Activated naive CD4-positive, alpha-beta T cell treated with anti-CD3 and anti-CD28 coated beads, Interleukin-2, amount 10 ng/mL, durations not matched to agents 7 days and 5 days (primary cell): ENCODE measurements at regions not wholly inside any gene's neighbourhood (a gene's known extent, or its start where the extent isn't known, plus 50 kb on each side); places are given as distances from the start of the nearest gene placed in this dataset.
"Not testable (repeated sequence)": the region's sequence is repeated elsewhere in the genome, so short reads cannot be mapped to it uniquely, and the experiment has no call there.

Experiments
- CTCF ChIA-PET: fragments of 350-600 bp; sonication (Branson Sonifier 250); formaldehyde crosslinking; loops from one replicate; lab custom pipeline; 2021; ENCODE audit warnings: antibody characterized with exemption; lab: Charles Lee
- DNase-seq: peaks from one replicate; pipeline ENCODE4 v3.0.0-alpha.2; 2020
- H3K27ac Mint-ChIP-seq: one replicate; pipeline ENCODE4 v1.8.0; 2021; ENCODE audit warnings: mild to moderate bottlenecking, moderate library complexity, mixed read lengths
- H3K27me3 Mint-ChIP-seq: one replicate; pipeline ENCODE4 v1.8.0; 2021; ENCODE audit warnings: mild to moderate bottlenecking, mixed read lengths
- H3K36me3 Mint-ChIP-seq: one replicate; pipeline ENCODE4 v1.8.0; 2021; ENCODE audit warnings: mixed read lengths
- H3K4me1 Mint-ChIP-seq: one replicate; pipeline ENCODE4 v1.8.0; 2021; ENCODE audit warnings: mixed read lengths
- H3K4me3 Mint-ChIP-seq: one replicate; pipeline ENCODE4 v1.8.0; 2021; ENCODE audit warnings: mild to moderate bottlenecking, moderate library complexity, mixed read lengths
- H3K9me3 Mint-ChIP-seq: one replicate; pipeline ENCODE4 v1.8.0; 2021; ENCODE audit warnings: mixed read lengths

DNA sequence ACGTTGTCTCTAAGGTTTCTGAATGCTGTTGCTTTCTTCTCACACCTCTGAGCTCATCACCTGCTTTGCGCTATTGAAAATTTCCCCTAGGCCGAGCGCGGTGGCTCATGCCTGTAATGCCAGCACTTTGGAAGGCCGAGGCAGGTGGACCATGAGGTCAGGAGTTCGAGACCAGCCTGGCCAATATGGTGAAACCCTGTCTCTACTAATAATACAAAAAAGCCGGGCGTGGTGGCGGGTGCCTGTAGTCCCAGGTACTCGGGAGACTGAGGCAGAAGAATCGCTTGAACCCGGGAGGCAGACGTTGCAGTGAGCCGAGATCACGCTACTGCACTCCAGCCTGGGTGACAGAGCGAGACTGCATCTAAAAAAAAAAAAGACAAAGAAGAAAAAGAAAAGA, 422.0 kb upstream of the DPH6 start:
- H3K27me3 Mint-ChIP-seq, H3K36me3 Mint-ChIP-seq, CTCF ChIA-PET, H3K9me3 Mint-ChIP-seq, H3K4me3 Mint-ChIP-seq, DNase-seq, H3K4me1 Mint-ChIP-seq, H3K27ac Mint-ChIP-seq: not testable (repeated sequence)

GRCh38 chr15:35973029-35973428, 427.1 kb upstream of the DPH6 start:
- H3K36me3 Mint-ChIP-seq = no peaks in the 10 kb centered on the region
- H3K27me3 Mint-ChIP-seq = no peaks in the 10 kb centered on the region
- H3K4me1 Mint-ChIP-seq = no peaks in the 10 kb centered on the region
- no peak overlapping the region for H3K4me3 Mint-ChIP-seq
- H3K9me3 Mint-ChIP-seq = no peaks in the 10 kb centered on the region
- CTCF ChIA-PET = no interaction called here
- H3K27ac Mint-ChIP-seq = no peak overlapping the region
- DNase-seq = no peak

- Mint-ChIP-seq H3K4me3 (no peak overlapping the region), H3K27ac (no peak overlapping the region), H3K27me3 (no peaks in the 10 kb centered on the region), H3K36me3 (no peaks in the 10 kb centered on the region), H3K9me3 (no peaks in the 10 kb centered on the region), H3K4me1 (no peaks in the 10 kb centered on the region)
- CTCF ChIA-PET = no interaction called here
- DNase-seq = no peak
These were observed 428.1 kb upstream of the DPH6 start for GRCh38 chr15:35974052-35974451.

DNA sequence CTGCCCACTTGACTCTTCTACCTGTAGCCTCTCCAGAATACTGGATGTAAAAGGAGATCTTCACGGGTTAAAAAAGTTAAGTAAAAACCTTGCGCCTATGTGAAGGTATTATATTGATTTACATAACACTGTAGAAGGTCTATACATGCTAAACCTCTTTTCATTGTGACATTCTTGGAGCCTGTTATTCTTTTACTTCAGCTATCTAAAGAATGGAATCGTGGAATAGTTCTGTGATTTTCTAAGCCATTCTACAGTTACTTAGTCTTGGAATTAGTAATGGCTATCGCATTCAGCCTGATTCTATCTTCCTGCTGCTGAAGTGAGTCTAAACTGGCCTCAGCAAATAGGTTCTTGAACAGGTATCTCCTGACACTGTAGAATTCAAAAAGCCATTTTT, 430.0 kb upstream of the DPH6 start:
- no peak overlapping the region for H3K27ac Mint-ChIP-seq
- H3K4me3 Mint-ChIP-seq = no peak overlapping the region
- H3K27me3 Mint-ChIP-seq = no peaks in the 10 kb centered on the region
- H3K36me3 Mint-ChIP-seq = no peaks in the 10 kb centered on the region
- no peaks in the 10 kb centered on the region for H3K4me1 Mint-ChIP-seq
- DNase-seq = no peak
- CTCF ChIA-PET = no interaction called here
- H3K9me3 Mint-ChIP-seq = no peaks in the 10 kb centered on the region

GRCh38 chr15:35979608-35980007, 433.6 kb upstream of the DPH6 start:
- CTCF ChIA-PET = no interaction called here
- no peak overlapping the region for H3K4me3 Mint-ChIP-seq

GRCh38 chr15:35980719-35981118, 434.8 kb upstream of the DPH6 start:
- Mint-ChIP-seq H3K27ac (no peak overlapping the region), H3K4me1 (no peaks in the 10 kb centered on the region), H3K4me3 (no peak overlapping the region), H3K36me3 (no peaks in the 10 kb centered on the region), H3K9me3 (no peaks in the 10 kb centered on the region), H3K27me3 (no peaks in the 10 kb centered on the region)
- CTCF ChIA-PET = no interaction called here
- no peak for DNase-seq

More at GRCh38 chr15:35979608-35980007, 433.6 kb upstream of the DPH6 start:
- DNase-seq = no peak
- Mint-ChIP-seq H3K9me3 (no peaks in the 10 kb centered on the region), H3K27ac (no peak overlapping the region), H3K27me3 (no peaks in the 10 kb centered on the region), H3K4me1 (no peaks in the 10 kb centered on the region), H3K36me3 (no peaks in the 10 kb centered on the region)

DNA sequence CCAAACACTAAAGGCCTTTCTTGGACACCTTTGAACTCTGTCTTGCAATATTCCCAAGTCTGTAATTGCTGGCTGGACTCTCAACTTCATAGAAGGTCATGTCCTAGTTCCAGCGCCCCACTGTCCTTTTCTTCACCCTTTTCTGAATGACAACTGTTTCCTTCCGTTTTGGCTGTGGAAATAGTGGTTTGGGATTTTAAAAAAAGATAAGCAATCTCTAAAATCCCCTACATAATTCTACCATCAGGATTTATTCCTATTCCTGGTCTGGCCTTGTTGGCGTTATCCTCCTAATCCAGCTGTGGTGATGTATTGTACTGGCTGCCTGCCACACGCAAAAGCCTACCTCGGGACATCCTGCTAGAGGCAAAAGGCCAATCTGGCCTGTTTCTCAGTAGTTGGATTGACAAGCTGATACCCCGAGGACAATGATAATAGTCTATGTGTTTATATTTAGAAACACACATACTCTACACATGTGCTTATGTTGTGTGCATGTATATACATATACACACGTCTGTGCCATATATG, 440.3 kb upstream of the DPH6 start:
- DNase-seq = no peak
- no peak overlapping the region for H3K4me3 Mint-ChIP-seq
- no peaks in the 10 kb centered on the region for H3K9me3 Mint-ChIP-seq
- no peaks in the 10 kb centered on the region for H3K4me1 Mint-ChIP-seq
- H3K27ac Mint-ChIP-seq = no peak overlapping the region
- no peaks in the 10 kb centered on the region for H3K27me3 Mint-ChIP-seq
- CTCF ChIA-PET = interaction anchor here (0.5 kb wide), 1 partner anchor 23 kb away, joined by 3 read pairs; no protein-coding TSS in a partner anchor
- no peaks in the 10 kb centered on the region for H3K36me3 Mint-ChIP-seq

DNA sequence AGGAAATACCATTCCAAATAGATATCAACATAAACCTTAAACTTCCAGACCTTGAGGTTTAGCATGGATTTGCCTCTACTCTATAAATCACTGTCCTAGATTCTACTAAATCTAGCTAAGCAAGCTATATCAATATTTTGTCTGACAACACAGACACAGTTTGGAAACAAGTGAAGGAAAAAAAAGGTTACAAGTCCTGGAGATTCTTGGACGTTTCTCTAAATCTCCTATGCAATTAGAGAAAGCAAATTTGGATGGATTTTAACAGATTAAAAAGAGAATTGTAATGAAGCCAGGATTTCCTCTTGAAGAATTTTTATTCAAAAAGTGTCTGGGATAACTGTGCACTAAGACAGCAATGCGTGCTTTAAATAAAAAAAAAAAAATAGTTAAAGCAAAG, 441.1 kb upstream of the DPH6 start:
- no peaks in the 10 kb centered on the region for H3K27me3 Mint-ChIP-seq
- H3K4me1 Mint-ChIP-seq = no peaks in the 10 kb centered on the region
- H3K27ac Mint-ChIP-seq = no peak overlapping the region
- no peak overlapping the region for H3K4me3 Mint-ChIP-seq
- H3K36me3 Mint-ChIP-seq = no peaks in the 10 kb centered on the region
- CTCF ChIA-PET = no interaction called here
- no peak for DNase-seq
- no peaks in the 10 kb centered on the region for H3K9me3 Mint-ChIP-seq

DNA sequence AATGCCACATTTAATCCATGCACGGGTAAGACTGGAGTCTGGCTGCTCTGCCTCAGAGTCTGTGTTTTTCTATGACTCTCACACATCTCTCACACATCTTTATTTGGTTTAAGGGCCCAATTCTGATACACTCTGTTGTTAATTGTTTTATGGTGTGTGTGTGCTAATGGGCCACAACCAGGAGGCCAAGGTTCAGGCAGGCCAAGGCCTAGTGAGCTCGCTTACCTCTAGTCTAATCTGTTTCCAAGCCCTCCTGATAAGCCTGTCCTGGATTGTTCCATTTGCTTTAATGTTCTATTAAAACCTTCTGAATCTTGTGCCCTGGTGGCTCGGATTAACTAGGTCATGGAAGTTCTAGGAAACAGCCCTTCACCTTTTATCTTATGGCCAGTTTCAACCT, 445.4 kb upstream of the DPH6 start:
- DNase-seq = no peak
- Mint-ChIP-seq H3K27me3 (no peaks in the 10 kb centered on the region), H3K27ac (no peak overlapping the region), H3K9me3 (no peaks in the 10 kb centered on the region), H3K4me3 (no peak overlapping the region), H3K36me3 (no peaks in the 10 kb centered on the region), H3K4me1 (no peaks in the 10 kb centered on the region)
- CTCF ChIA-PET = no interaction called here

GRCh38 chr15:35992791-35993190, 446.8 kb upstream of the DPH6 start:
- Mint-ChIP-seq H3K4me3 (no peak overlapping the region), H3K4me1 (no peaks in the 10 kb centered on the region), H3K27me3 (no peaks in the 10 kb centered on the region), H3K36me3 (no peaks in the 10 kb centered on the region), H3K9me3 (peaks cover 2% of the 10 kb centered on the region), H3K27ac (no peak overlapping the region)
- CTCF ChIA-PET = no interaction called here
- no peak for DNase-seq

GRCh38 chr15:35993196-35993595, 447.2 kb upstream of the DPH6 start:
- H3K27me3 Mint-ChIP-seq = no peaks in the 10 kb centered on the region
- no peaks in the 10 kb centered on the region for H3K4me1 Mint-ChIP-seq
- DNase-seq = no peak
- H3K4me3 Mint-ChIP-seq = no peak overlapping the region
- peaks cover 2% of the 10 kb centered on the region for H3K9me3 Mint-ChIP-seq
- H3K36me3 Mint-ChIP-seq = no peaks in the 10 kb centered on the region
- CTCF ChIA-PET = no interaction called here
- H3K27ac Mint-ChIP-seq = no peak overlapping the region

GRCh38 chr15:35994876-35995275, 448.9 kb upstream of the DPH6 start:
- no peak for DNase-seq
- H3K27ac Mint-ChIP-seq = no peak overlapping the region
- H3K9me3 Mint-ChIP-seq = peaks cover 2% of the 10 kb centered on the region
- CTCF ChIA-PET = no interaction called here
- no peaks in the 10 kb centered on the region for H3K4me1 Mint-ChIP-seq
- no peaks in the 10 kb centered on the region for H3K27me3 Mint-ChIP-seq
- no peak overlapping the region for H3K4me3 Mint-ChIP-seq
- no peaks in the 10 kb centered on the region for H3K36me3 Mint-ChIP-seq

GRCh38 chr15:35998663-35999602, 453.0 kb upstream of the DPH6 start:
- H3K36me3 Mint-ChIP-seq = no peaks in the 10 kb centered on the region
- CTCF ChIA-PET = no interaction called here

DNA sequence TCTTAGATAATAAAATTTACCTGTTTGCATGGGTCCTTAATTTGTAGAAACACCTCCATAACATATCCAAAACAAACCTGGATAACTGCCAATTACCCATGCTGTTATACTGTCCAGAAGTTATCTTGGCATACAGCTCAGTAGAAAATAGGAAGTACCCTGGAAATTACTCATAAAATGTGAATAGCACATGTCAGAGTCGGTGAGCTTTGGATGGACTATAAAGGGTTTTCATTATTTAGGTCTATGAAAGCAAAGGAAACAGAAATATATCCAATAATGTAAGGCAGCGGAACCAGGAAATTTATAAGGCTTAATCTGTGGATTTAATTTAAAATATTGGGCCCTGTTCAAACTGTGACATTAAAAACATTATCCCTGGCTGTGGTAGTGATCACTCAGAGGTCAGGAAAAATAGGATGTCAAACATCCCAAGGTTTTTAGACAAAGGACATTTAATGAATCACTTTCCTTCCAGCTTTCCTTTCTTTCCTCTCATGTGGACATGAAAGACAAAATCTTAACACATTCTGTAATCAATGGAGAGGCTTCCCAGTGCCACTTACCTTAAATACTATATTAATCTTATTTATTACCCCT, 459.0 kb upstream of the DPH6 start:
- H3K4me1 Mint-ChIP-seq = no peaks in the 10 kb centered on the region
- H3K4me3 Mint-ChIP-seq = no peak overlapping the region

More at GRCh38 chr15:35998663-35999602, 453.0 kb upstream of the DPH6 start:
- Mint-ChIP-seq H3K27ac (no peak overlapping the region), H3K4me3 (no peak overlapping the region), H3K4me1 (no peaks in the 10 kb centered on the region), H3K27me3 (no peaks in the 10 kb centered on the region), H3K9me3 (peaks cover 2% of the 10 kb centered on the region)
- DNase-seq = no peak

GRCh38 chr15:36005542-36005941, 459.6 kb upstream of the DPH6 start:
- DNase-seq = no peak
- Mint-ChIP-seq H3K4me3 (no peak overlapping the region), H3K9me3 (no peaks in the 10 kb centered on the region), H3K27ac (no peak overlapping the region), H3K27me3 (no peaks in the 10 kb centered on the region), H3K4me1 (no peaks in the 10 kb centered on the region), H3K36me3 (no peaks in the 10 kb centered on the region)
- CTCF ChIA-PET = no interaction called here

More for the DNA sequence above, 459.0 kb upstream of the DPH6 start:
- no peaks in the 10 kb centered on the region for H3K27me3 Mint-ChIP-seq
- DNase-seq = no peak
- CTCF ChIA-PET = no interaction called here
- no peaks in the 10 kb centered on the region for H3K9me3 Mint-ChIP-seq
- no peaks in the 10 kb centered on the region for H3K36me3 Mint-ChIP-seq
- H3K27ac Mint-ChIP-seq = no peak overlapping the region
